PC-3 (cell line): ENCODE measurements at regions not wholly inside any gene's neighbourhood (a gene's known extent, or its start where the extent isn't known, plus 50 kb on each side); places are given as distances from the start of the nearest gene placed in this dataset.
"Not testable (repeated sequence)": the region's sequence is repeated elsewhere in the genome, so short reads cannot be mapped to it uniquely, and the experiment has no call there.

Experiments
- ATAC-seq: fragments of 200-7000 bp; cut with Tn5 transposase; 2 replicates; pipeline ENCODE4 v1.9.1; 2020; ENCODE audit warnings: mild to moderate bottlenecking, moderate library complexity
- BruUV-seq: library from RNA; stranded (reverse); fragments of 400-500 nt; replicated peaks from 2 replicates; lab custom pipeline; 2021; lab: Mats Ljungman, UMichigan
- CTCF ChIA-PET: fragments of 300-600 bp; sonication (Branson Sonifier 250); formaldehyde crosslinking; loops from one replicate; lab custom pipeline; 2022; ENCODE audit warnings: antibody characterized with exemption; lab: Charles Lee
- POLR2A ChIA-PET: fragments of 300-600 bp; sonication (Branson Sonifier 250); formaldehyde crosslinking; loops from one replicate; lab custom pipeline; 2022; ENCODE audit warnings: antibody characterized with exemption; ENCODE audit not compliant: unreplicated experiment; lab: Charles Lee
- DNase-seq: peaks from one replicate; pipeline ENCODE4 v3.0.0-alpha.2; 2015
- H2AFZ ChIP-seq: fragments of 300-600 bp; sonication (generic); 2 replicates; pipeline ENCODE4 v1.6.0; 2016; ENCODE audit warnings: antibody characterized with exemption, low read length
- H3F3A ChIP-seq: fragments of 300-600 bp; sonication (generic); one replicate; pipeline ENCODE4 v1.6.0; 2017; ENCODE audit warnings: antibody characterized with exemption, low read length, control low read depth, mild to moderate bottlenecking; ENCODE audit not compliant: unreplicated experiment
- H3K27ac ChIP-seq: fragments of 300-600 bp; sonication (generic); 2 replicates; pipeline ENCODE4 v1.5.1; 2016; ENCODE audit warnings: mild to moderate bottlenecking, low read length
- H3K27me3 ChIP-seq: fragments of 300-600 bp; sonication (generic); 2 replicates; pipeline ENCODE4 v1.6.1; 2016; ENCODE audit warnings: low read length, mixed read lengths
- H3K36me3 ChIP-seq: fragments of 300-600 bp; sonication (generic); 2 replicates; pipeline ENCODE4 v1.6.1; 2016; ENCODE audit warnings: low read depth, mixed run types, low read length, mixed read lengths
- H3K4me1 ChIP-seq: fragments of 300-600 bp; sonication (generic); 2 replicates; pipeline ENCODE4 v1.5.1; 2016; ENCODE audit warnings: low read length; ENCODE audit not compliant: insufficient read depth
- H3K4me2 ChIP-seq: fragments of 300-600 bp; sonication (generic); 2 replicates; pipeline ENCODE4 v1.6.0; 2016; ENCODE audit warnings: low read length
- H3K4me3 ChIP-seq: fragments of 300-600 bp; sonication (generic); 2 replicates; pipeline ENCODE4 v1.5.1; 2016; ENCODE audit warnings: mild to moderate bottlenecking, low read length, mixed read lengths
- H3K79me2 ChIP-seq: fragments of 300-600 bp; sonication (generic); 2 replicates; pipeline ENCODE4 v1.6.1; 2017; ENCODE audit warnings: low read length, mixed read lengths
- H3K9ac ChIP-seq: fragments of 300-600 bp; sonication (generic); 2 replicates; pipeline ENCODE4 v1.6.0; 2016; ENCODE audit warnings: mild to moderate bottlenecking, low read length
- H3K9me2 ChIP-seq: fragments of 300-600 bp; sonication (generic); replicated peaks from 2 replicates; pipeline ENCODE4 v1.6.1; 2016; ENCODE audit warnings: mixed run types, low read length, mixed read lengths
- H3K9me3 ChIP-seq: fragments of 300-600 bp; sonication (generic); 2 replicates; pipeline ENCODE4 v1.6.1; 2016; ENCODE audit warnings: low read length, mixed read lengths
- H4K20me1 ChIP-seq: fragments of 300-600 bp; sonication (generic); 2 replicates; pipeline ENCODE4 v1.6.1; 2016; ENCODE audit warnings: low read length, mixed read lengths
- EZH2 ChIP-seq: fragments of 300-600 bp; sonication (generic); IDR thresholded peaks from one replicate; pipeline ENCODE4 v1.6.1; 2017; ENCODE audit warnings: antibody characterized with exemption, mild to moderate bottlenecking, low read length; ENCODE audit not compliant: unreplicated experiment
- EZH2phosphoT487 ChIP-seq: fragments of 300-600 bp; sonication (generic); IDR thresholded peaks from 2 replicates; pipeline ENCODE4 v1.6.1; 2018; ENCODE audit warnings: mild to moderate bottlenecking, antibody characterized with exemption, low read length, borderline replicate concordance
- intact Hi-C: fragments of 100-400 bp; cut with micrococcal nuclease; formaldehyde crosslinking; loops from 2 replicates; pipeline ENCODE4 v1.9.0; 2023
- TF ChIP-seq, protein P1 (sequence below): fragments of 300-600 bp; sonication (generic); conservative IDR thresholded peaks from 2 replicates; pipeline ENCODE4 v1.5.1; 2017; ENCODE audit warnings: antibody characterized with exemption, low read depth, mild to moderate bottlenecking, low read length

GRCh38 chr3:35292568-35292967 is 346.8 kb upstream of the ARPP21 start:
- H3K4me1 ChIP-seq: no peaks in the 10 kb centered on the region
- no peak overlapping the region for H3K4me2 ChIP-seq
- ChIA-PET CTCF (no interaction called here), POLR2A (no interaction called here)
- no peaks in the 10 kb centered on the region for H3K9me2 ChIP-seq
- H3K9me3 ChIP-seq: peaks cover 23% of the 10 kb centered on the region; the same call in 1 of the 2 replicates
- no peak overlapping the region for H3K9ac ChIP-seq
- H3K36me3 ChIP-seq: no peaks in the 10 kb centered on the region
- H3K27me3 ChIP-seq: no peaks in the 10 kb centered on the region
- H2AFZ ChIP-seq: no peak overlapping the region
- H4K20me1 ChIP-seq: no peaks in the 10 kb centered on the region
- no peak overlapping the region for H3K27ac ChIP-seq
- H3K79me2 ChIP-seq: no peaks in the 10 kb centered on the region
- no peak overlapping the region for H3K4me3 ChIP-seq
- BruUV-seq: no TSS peak
- ATAC-seq: no peak
- no peak for DNase-seq
- TF ChIP-seq EZH2: no peak
- TF ChIP-seq EZH2phosphoT487: no peak
- TF ChIP-seq, protein P1, sequence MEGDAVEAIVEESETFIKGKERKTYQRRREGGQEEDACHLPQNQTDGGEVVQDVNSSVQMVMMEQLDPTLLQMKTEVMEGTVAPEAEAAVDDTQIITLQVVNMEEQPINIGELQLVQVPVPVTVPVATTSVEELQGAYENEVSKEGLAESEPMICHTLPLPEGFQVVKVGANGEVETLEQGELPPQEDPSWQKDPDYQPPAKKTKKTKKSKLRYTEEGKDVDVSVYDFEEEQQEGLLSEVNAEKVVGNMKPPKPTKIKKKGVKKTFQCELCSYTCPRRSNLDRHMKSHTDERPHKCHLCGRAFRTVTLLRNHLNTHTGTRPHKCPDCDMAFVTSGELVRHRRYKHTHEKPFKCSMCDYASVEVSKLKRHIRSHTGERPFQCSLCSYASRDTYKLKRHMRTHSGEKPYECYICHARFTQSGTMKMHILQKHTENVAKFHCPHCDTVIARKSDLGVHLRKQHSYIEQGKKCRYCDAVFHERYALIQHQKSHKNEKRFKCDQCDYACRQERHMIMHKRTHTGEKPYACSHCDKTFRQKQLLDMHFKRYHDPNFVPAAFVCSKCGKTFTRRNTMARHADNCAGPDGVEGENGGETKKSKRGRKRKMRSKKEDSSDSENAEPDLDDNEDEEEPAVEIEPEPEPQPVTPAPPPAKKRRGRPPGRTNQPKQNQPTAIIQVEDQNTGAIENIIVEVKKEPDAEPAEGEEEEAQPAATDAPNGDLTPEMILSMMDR: no peak
- H3F3A ChIP-seq: no peaks in the 10 kb centered on the region
- intact Hi-C loops: no loop called here

DNA sequence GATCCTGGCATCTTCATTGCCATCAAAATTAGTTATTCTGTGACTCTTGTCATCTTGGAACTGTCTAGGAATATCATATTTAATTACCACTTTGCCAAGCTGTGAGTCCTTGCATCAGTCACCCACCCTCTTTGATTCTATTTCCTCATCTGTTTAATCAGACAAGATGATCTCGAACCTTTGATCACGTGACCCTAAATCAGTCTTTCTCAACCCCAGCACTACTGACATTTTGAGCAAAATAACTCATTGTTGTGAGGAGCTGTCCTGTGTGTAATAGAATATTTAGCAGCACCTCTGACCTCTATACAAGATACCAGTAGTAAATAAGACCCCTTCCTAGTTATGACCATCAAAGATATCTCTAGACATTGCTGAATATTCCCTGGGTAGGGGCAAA is 343.4 kb upstream of the ARPP21 start:
- CTCF ChIA-PET: no interaction called here
- no peaks in the 10 kb centered on the region for H4K20me1 ChIP-seq
- no peak overlapping the region for H3K9ac ChIP-seq
- no TSS peak for BruUV-seq
- no peaks in the 10 kb centered on the region for H3K79me2 ChIP-seq
- H2AFZ ChIP-seq: no peak overlapping the region
- DNase-seq (no peak), ATAC-seq (no peak)
- no peaks in the 10 kb centered on the region for H3K9me2 ChIP-seq
- TF ChIP-seq, protein P1: no peak
- TF ChIP-seq EZH2: no peak
- TF ChIP-seq EZH2phosphoT487: no peak
- POLR2A ChIA-PET: no interaction called here
- no peaks in the 10 kb centered on the region for H3K36me3 ChIP-seq
- no peak overlapping the region for H3K27ac ChIP-seq
- no peak overlapping the region for H3K4me3 ChIP-seq
- H3K4me1 ChIP-seq: no peaks in the 10 kb centered on the region
- no peaks in the 10 kb centered on the region for H3K27me3 ChIP-seq
- H3K9me3 ChIP-seq: peaks cover 11% of the 10 kb centered on the region; the same call in 1 of the 2 replicates
- intact Hi-C loops: no loop called here
- H3K4me2 ChIP-seq: no peak overlapping the region
- H3F3A ChIP-seq: no peaks in the 10 kb centered on the region

DNA sequence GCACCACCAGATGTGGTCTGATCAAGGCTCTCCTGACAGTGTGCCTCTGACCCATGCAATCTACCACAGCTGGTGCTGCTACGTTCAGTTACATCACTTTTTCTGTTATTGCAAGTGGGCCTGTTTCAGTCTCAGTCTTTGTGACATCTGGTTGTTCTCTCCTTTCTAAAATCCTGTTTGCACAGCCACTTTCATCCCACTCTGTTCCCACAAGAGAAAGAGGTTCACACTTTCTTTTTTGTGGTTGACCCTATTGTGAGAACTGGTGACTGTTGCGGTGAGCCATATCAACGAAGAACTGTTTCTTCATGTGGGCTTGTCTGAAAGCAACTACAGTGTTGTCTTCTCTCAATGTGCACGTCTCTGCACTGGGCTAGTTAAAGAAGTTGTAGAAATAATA is 342.8 kb upstream of the ARPP21 start:
- H3K9ac ChIP-seq: no peak overlapping the region
- POLR2A ChIA-PET: no interaction called here
- H3K4me2 ChIP-seq: no peak overlapping the region
- H3K79me2 ChIP-seq: no peaks in the 10 kb centered on the region
- no peak for TF ChIP-seq EZH2phosphoT487
- TF ChIP-seq, protein P1: no peak
- TF ChIP-seq EZH2: no peak
- BruUV-seq: no TSS peak
- H3K4me3 ChIP-seq: no peak overlapping the region
- H4K20me1 ChIP-seq: no peaks in the 10 kb centered on the region
- no peak for DNase-seq
- H3K36me3 ChIP-seq: no peaks in the 10 kb centered on the region
- H3K9me3 ChIP-seq: 0 out of 2 replicates have a peak, but pooled peaks cover 11% of the 10 kb centered on the region
- intact Hi-C loops: no loop called here
- CTCF ChIA-PET: no interaction called here
- no peaks in the 10 kb centered on the region for H3K4me1 ChIP-seq
- H3K9me2 ChIP-seq: no peaks in the 10 kb centered on the region
- H3K27ac ChIP-seq: no peak overlapping the region
- no peak for ATAC-seq
- no peak overlapping the region for H2AFZ ChIP-seq
- no peaks in the 10 kb centered on the region for H3F3A ChIP-seq
- H3K27me3 ChIP-seq: no peaks in the 10 kb centered on the region

GRCh38 chr3:35296944-35297343 is 342.4 kb upstream of the ARPP21 start:
- H3K79me2 ChIP-seq, BruUV-seq, H4K20me1 ChIP-seq, H3K4me2 ChIP-seq, H3K27ac ChIP-seq, intact Hi-C loops, H3K36me3 ChIP-seq, H3K9ac ChIP-seq, H3K27me3 ChIP-seq, H3K4me1 ChIP-seq, H2AFZ ChIP-seq, CTCF ChIA-PET, H3K9me2 ChIP-seq, H3F3A ChIP-seq, ATAC-seq, DNase-seq, H3K4me3 ChIP-seq, POLR2A ChIA-PET: not testable (repeated sequence)
- H3K9me3 ChIP-seq: 0 out of 2 replicates have a peak, but pooled peaks cover 11% of the 10 kb centered on the region
